ENCODE measurements at regions not wholly inside any gene's neighbourhood (a gene's known extent, or its start where the extent isn't known, plus 50 kb on each side); places are given as distances from the start of the nearest gene placed in this dataset.

DNA sequence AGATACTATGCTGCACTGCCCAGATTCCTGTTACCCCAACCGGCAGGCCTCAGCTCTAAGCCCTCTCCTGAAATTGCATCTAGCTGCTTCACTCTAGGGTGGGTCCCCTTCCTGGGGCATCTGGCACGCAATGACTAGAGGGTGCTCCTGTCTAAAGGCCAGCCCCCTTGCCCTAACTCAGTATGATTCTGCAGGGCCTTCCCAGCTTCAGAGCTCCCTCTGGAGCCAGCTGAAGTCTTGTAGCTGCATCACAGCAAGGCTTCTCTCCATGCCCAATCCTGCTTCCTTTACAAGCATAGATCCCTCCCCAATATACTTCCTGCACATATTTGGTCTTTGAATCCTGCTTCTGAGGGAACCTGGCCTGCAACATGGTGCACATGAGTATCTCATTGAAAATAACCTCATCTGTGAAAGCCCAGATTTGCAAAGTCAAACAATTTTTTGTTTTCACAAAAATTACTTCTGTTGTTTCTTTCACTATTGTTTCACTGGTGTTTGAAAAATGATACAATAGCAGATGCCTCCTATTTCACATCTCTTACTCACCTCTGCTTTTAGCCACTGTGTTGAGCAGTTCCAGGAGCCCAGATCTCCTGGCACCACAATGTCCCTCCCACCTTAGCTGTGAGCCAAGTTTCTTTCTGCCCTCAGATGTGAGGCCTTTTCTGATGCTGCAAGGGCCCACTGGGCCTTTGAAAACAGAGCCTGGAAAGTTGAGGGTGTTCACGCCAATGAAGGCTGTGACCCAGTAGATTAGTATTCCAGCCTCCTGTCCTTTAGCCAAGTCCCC is 169.5 kb upstream of the EGLN3 start:
- Histone ChIP-seq H3K4me3 (no peak overlapping the region), H3K27ac (replicated peaks) (peak overlapping the region; percentile 29), H3K4me1 (peaks cover 11% of the 10 kb centered on the region), H3K27me3 (ENCODE audit: low read depth) (no peaks in the 10 kb centered on the region), H3K36me3 (no peaks in the 10 kb centered on the region), H3K9me3 (replicated peaks) (peaks cover 6% of the 10 kb centered on the region)
- intact Hi-C loops (cut with micrococcal nuclease), result no loop called here
- no peak for DNase-seq
- TF ChIP-seq, protein P1, sequence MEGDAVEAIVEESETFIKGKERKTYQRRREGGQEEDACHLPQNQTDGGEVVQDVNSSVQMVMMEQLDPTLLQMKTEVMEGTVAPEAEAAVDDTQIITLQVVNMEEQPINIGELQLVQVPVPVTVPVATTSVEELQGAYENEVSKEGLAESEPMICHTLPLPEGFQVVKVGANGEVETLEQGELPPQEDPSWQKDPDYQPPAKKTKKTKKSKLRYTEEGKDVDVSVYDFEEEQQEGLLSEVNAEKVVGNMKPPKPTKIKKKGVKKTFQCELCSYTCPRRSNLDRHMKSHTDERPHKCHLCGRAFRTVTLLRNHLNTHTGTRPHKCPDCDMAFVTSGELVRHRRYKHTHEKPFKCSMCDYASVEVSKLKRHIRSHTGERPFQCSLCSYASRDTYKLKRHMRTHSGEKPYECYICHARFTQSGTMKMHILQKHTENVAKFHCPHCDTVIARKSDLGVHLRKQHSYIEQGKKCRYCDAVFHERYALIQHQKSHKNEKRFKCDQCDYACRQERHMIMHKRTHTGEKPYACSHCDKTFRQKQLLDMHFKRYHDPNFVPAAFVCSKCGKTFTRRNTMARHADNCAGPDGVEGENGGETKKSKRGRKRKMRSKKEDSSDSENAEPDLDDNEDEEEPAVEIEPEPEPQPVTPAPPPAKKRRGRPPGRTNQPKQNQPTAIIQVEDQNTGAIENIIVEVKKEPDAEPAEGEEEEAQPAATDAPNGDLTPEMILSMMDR (IDR thresholded peaks at IDR 0.05; ENCODE audit: borderline replicate concordance), result no peak

DNA sequence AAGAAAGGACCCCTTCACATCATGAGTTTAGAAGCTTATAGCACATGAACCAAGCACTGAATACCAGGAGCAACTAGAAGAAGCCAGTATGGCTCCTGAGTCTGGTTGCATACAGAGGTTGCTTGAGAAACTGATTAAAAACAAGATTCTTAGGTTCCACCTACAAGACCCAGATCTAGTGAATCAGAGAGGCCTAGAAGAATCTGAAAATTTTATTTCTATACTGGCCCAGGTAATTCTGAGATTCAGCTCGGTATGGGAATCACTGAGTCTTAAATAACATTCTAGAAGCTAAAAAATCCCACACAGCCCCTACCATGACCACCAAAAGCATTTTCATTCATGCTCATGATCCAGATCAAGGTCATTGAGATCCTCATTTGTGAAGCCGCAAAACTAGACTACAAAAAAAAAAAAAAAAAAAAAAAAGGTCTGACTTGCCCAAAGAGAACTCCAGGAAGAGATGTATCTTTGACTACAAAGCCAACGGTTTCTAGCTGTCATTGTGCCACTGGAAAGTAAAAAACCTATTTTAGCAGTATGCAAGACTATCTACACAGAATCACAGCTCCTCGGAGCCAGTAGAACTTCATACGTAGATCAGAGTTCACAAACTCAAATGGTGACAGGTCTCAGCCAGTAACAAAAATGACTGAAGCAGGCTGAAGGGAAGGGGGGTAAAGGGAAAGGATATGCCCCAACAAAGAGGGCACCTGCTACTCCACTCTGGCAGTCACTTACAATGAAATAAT is 168.4 kb upstream of the EGLN3 start:
- H3K27me3 ChIP-seq (ENCODE audit: low read depth), result no peaks in the 10 kb centered on the region
- no peaks in the 10 kb centered on the region for H3K36me3 ChIP-seq
- H3K4me1 ChIP-seq, result peaks cover 11% of the 10 kb centered on the region
- TF ChIP-seq, protein P1 (IDR thresholded peaks at IDR 0.05; ENCODE audit: borderline replicate concordance), result no peak
- no peak for DNase-seq
- peaks cover 6% of the 10 kb centered on the region for H3K9me3 ChIP-seq (replicated peaks)
- H3K4me3 ChIP-seq, result no peak overlapping the region
- intact Hi-C loops (cut with micrococcal nuclease), result no loop called here
- H3K27ac ChIP-seq (replicated peaks), result no peak overlapping the region

DNA sequence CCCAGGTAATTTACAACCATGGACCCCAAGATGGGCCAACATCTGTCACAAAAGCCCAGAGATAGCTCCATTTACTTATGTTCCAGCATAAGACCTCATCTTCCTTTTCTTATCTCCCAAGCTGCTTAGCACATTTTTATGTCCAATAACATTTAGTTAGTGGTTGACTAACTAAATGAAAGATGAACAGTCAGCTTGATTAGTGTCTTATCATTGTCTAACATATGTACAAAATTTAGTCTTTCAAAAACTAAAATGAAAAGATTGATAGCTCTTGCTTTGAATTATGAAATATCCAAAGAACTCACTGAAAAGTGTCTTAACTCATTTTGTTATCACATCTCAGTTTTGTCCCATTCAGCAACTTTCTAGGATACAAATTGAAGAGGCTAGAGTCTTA is 163.1 kb upstream of the EGLN3 start:
- Histone ChIP-seq H3K4me1 (no peaks in the 10 kb centered on the region), H3K9me3 (replicated peaks) (peaks cover 6% of the 10 kb centered on the region), H3K4me3 (no peak overlapping the region), H3K36me3 (no peaks in the 10 kb centered on the region), H3K27me3 (ENCODE audit: low read depth) (no peaks in the 10 kb centered on the region), H3K27ac (replicated peaks) (no peak overlapping the region)
- DNase-seq, result no peak
- intact Hi-C loops (cut with micrococcal nuclease), result no loop called here
- TF ChIP-seq, protein P1 (IDR thresholded peaks at IDR 0.05; ENCODE audit: borderline replicate concordance), result no peak

DNA sequence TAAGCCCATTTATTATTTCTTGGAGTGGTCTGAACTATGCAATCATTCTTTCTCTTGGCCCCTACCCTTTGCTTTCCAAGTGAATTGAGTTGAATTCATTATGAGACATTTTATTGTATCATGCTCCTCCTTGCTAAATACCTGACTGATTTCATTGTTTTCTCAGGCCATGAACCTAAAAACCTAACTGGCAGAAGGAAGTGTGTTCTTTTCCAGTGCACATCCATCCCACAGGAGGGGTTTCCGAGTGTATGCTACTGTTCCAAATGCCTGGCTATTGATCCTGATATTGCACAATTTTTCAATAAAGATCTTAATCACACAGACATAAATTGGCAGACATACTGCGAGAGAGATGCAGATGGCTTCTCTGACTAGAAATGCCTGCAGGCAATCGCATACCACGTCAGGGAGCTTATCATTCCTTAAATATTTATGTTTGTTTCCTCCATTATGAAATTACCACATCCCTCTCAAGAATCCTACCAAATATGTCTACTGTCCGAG is 162.2 kb upstream of the EGLN3 start:
- DNase-seq, result no peak
- intact Hi-C loops (cut with micrococcal nuclease), result no loop called here
- no peaks in the 10 kb centered on the region for H3K36me3 ChIP-seq
- no peak overlapping the region for H3K27ac ChIP-seq (replicated peaks)
- H3K4me3 ChIP-seq, result no peak overlapping the region
- TF ChIP-seq, protein P1 (IDR thresholded peaks at IDR 0.05; ENCODE audit: borderline replicate concordance), result no peak
- no peaks in the 10 kb centered on the region for H3K27me3 ChIP-seq (ENCODE audit: low read depth)
- H3K9me3 ChIP-seq (replicated peaks), result peaks cover 6% of the 10 kb centered on the region
- no peaks in the 10 kb centered on the region for H3K4me1 ChIP-seq

DNA sequence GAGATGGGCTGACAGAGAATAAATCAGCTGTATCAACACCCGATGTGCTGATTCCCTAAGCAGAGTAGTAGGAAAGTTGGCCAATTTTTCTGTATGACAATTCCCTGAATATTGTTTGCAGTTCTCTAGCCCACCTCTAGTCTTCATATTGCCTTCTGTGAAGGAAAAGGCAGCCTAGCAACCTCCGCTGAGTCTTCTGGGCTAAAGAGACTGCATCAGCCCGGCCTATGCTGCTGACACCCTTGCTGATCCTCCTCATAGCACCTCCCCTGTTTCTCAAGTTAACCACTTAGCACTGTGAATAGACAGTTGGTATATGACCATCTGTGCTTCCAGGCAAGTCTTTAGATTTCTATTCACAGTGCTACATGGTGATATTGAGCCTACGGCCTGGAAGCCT is 161.1 kb upstream of the EGLN3 start:
- H3K27ac ChIP-seq (replicated peaks), result no peak overlapping the region
- DNase-seq, result no peak
- H3K36me3 ChIP-seq, result no peaks in the 10 kb centered on the region
- H3K4me3 ChIP-seq, result no peak overlapping the region
- no peaks in the 10 kb centered on the region for H3K4me1 ChIP-seq
- TF ChIP-seq, protein P1 (IDR thresholded peaks at IDR 0.05; ENCODE audit: borderline replicate concordance), result no peak
- H3K9me3 ChIP-seq (replicated peaks), result peaks cover 6% of the 10 kb centered on the region
- intact Hi-C loops (cut with micrococcal nuclease), result no loop called here
- H3K27me3 ChIP-seq (ENCODE audit: low read depth), result no peaks in the 10 kb centered on the region

All from left ventricle myocardium inferior (tissue), 1 donor.